ENCODE measurements at regions not wholly inside any gene's neighbourhood (a gene's known extent, or its start where the extent isn't known, plus 50 kb on each side); places are given as distances from the start of the nearest gene placed in this dataset.
"Not testable (repeated sequence)": the region's sequence is repeated elsewhere in the genome, so short reads cannot be mapped to it uniquely, and the experiment has no call there.

GRCh38 chr17:12227547-12227946, 206.9 kb downstream of the MAP2K4 start:
- intact Hi-C loops (cut with DNase I) = no loop called here
- Histone ChIP-seq H3K4me1 (peaks cover 8 to 11% of the 10 kb centered on the region in 2 donors), H3K9me3 (no peaks in the 10 kb centered on the region), H3K27ac (peak overlapping the region in 1 of 3 donors; percentile 22), H3K36me3 (no peaks in the 10 kb centered on the region), H3K4me3 (replicated peaks in 1 of 3) (no peak overlapping the region), H3K27me3 (no peaks in the 10 kb centered on the region)
- DNase-seq = no peak
- 36 to 40% methylated on average over 7 of the region's 7 CpGs for WGBS, 2 donors
- TF ChIP-seq POLR2A (IDR thresholded peaks at IDR 0.05) = no peak
- TF ChIP-seq CTCF (IDR thresholded peaks at IDR 0.05) = no peak

- Histone ChIP-seq H3K4me1 (peaks cover 8 to 11% of the 10 kb centered on the region in 2 donors), H3K36me3 (no peaks in the 10 kb centered on the region), H3K27ac (no peak overlapping the region), H3K27me3 (no peaks in the 10 kb centered on the region), H3K4me3 (replicated peaks in 1 of 3) (no peak overlapping the region), H3K9me3 (no peaks in the 10 kb centered on the region)
- no peak for DNase-seq
- no peak for TF ChIP-seq CTCF (IDR thresholded peaks at IDR 0.05)
- TF ChIP-seq POLR2A (IDR thresholded peaks at IDR 0.05) = no peak
- 69 to 75% methylated on average over 5 of the region's 5 CpGs for WGBS, 2 donors
- intact Hi-C loops (cut with DNase I) = no loop called here
Observed at GRCh38 chr17:12229335-12229734, 208.7 kb downstream of the MAP2K4 start.

GRCh38 chr17:12230481-12231354, 210.0 kb downstream of the MAP2K4 start:
- no peaks in the 10 kb centered on the region for H3K27me3 ChIP-seq
- DNase-seq = no peak
- peaks cover 8 to 11% of the 10 kb centered on the region in 2 donors for H3K4me1 ChIP-seq
- TF ChIP-seq CTCF (IDR thresholded peaks at IDR 0.05) (no peak), POLR2A (IDR thresholded peaks at IDR 0.05) (no peak)
- no peaks in the 10 kb centered on the region for H3K9me3 ChIP-seq
- no peak overlapping the region for H3K27ac ChIP-seq
- H3K4me3 ChIP-seq (replicated peaks in 1 of 3) = no peak overlapping the region
- 67 to 78% methylated on average over 4 of the region's 4 CpGs for WGBS, 2 donors
- intact Hi-C loops (cut with DNase I) = no loop called here
- no peaks in the 10 kb centered on the region for H3K36me3 ChIP-seq

- DNase-seq = no peak
- Histone ChIP-seq H3K27ac (no peak overlapping the region), H3K27me3 (no peaks in the 10 kb centered on the region), H3K4me3 (replicated peaks in 1 of 3) (no peak overlapping the region), H3K9me3 (no peaks in the 10 kb centered on the region), H3K36me3 (no peaks in the 10 kb centered on the region), H3K4me1 (peaks cover 8 to 11% of the 10 kb centered on the region in 2 donors)
- no peak for TF ChIP-seq POLR2A (IDR thresholded peaks at IDR 0.05)
- no peak for TF ChIP-seq CTCF (IDR thresholded peaks at IDR 0.05)
- intact Hi-C loops (cut with DNase I) = no loop called here
- 91 to 92% methylated on average over 2 of the region's 2 CpGs for WGBS, 2 donors
Observed at GRCh38 chr17:12231355-12231682, 210.6 kb downstream of the MAP2K4 start.

GRCh38 chr17:12239021-12239420, 218.3 kb downstream of the MAP2K4 start:
- H3K4me3 ChIP-seq (replicated peaks in 1 of 3); intact Hi-C loops (cut with DNase I); H3K9me3 ChIP-seq; H3K27me3 ChIP-seq; H3K36me3 ChIP-seq; H3K27ac ChIP-seq; DNase-seq; H3K4me1 ChIP-seq: not testable (repeated sequence)
- WGBS, 2 donors = 96 to 99% methylated on average over 5 of the region's 5 CpGs
